Coronary artery (tissue), 2 donors: ENCODE measurements at regions not wholly inside any gene's neighbourhood (a gene's known extent, or its start where the extent isn't known, plus 50 kb on each side); places are given as distances from the start of the nearest gene placed in this dataset.

Experiments used
- DNase-seq: peaks from one replicate; pipeline ENCODE4 v3.0.0-alpha.2; 2017; ENCODE audit warnings: low spot score
- H3K27ac ChIP-seq, 2 donors: fragments of 200-600 bp; sonication (generic); one replicate each; pipeline ENCODE4 v1.5.1; 2016 to 2019
- H3K4me3 ChIP-seq: fragments of 200-600 bp; sonication (generic); 2 replicates; pipeline ENCODE4 v1.5.1; 2016; ENCODE audit warnings: mild to moderate bottlenecking, moderate library complexity
- CTCF ChIP-seq: fragments of 200-600 bp; sonication (generic); IDR thresholded peaks from one replicate; pipeline ENCODE4 v1.5.1; 2019; ENCODE audit warnings: antibody characterized with exemption

GRCh38 chr12:66050283-66050576 lies 80.3 kb downstream of the LLPH start:
- no peak for DNase-seq
- Histone ChIP-seq H3K27ac (no peak overlapping the region), H3K4me3 (no peak overlapping the region)
- no peak for TF ChIP-seq CTCF

GRCh38 chr12:66049538-66050282 lies 80.8 kb downstream of the LLPH start:
- no peak overlapping the region for H3K27ac ChIP-seq
- no peak for DNase-seq
- no peak for TF ChIP-seq CTCF
- H3K4me3 ChIP-seq, result no peak overlapping the region

GRCh38 chr12:66048835-66049537 lies 81.6 kb downstream of the LLPH start:
- Histone ChIP-seq H3K4me3 (no peak overlapping the region), H3K27ac (no peak overlapping the region)
- DNase-seq, result no peak
- no peak for TF ChIP-seq CTCF

GRCh38 chr12:66048218-66048834 lies 82.2 kb downstream of the LLPH start:
- Histone ChIP-seq H3K27ac (no peak overlapping the region), H3K4me3 (no peak overlapping the region)
- no peak for TF ChIP-seq CTCF
- DNase-seq, result no peak

GRCh38 chr12:66047411-66048021 lies 83.0 kb downstream of the LLPH start:
- H3K4me3 ChIP-seq, result no peak overlapping the region
- DNase-seq, result no peak
- H3K27ac ChIP-seq, result no peak overlapping the region
- TF ChIP-seq CTCF, result no peak

GRCh38 chr12:66045506-66045905 lies 85.0 kb downstream of the LLPH start:
- TF ChIP-seq CTCF, result no peak
- Histone ChIP-seq H3K4me3 (no peak overlapping the region), H3K27ac (no peak overlapping the region)
- no peak for DNase-seq
